NCI-H82 treated with DMSO at 0.1 percent for 48 hours (cell line): ENCODE measurements at regions not wholly inside any gene's neighbourhood (a gene's known extent, or its start where the extent isn't known, plus 50 kb on each side); places are given as distances from the start of the nearest gene placed in this dataset.

Experiments used
- DNase-seq: peaks from one replicate; lab custom pipeline; 2025; ENCODE audit not compliant: unreplicated experiment; lab: John Stamatoyannopoulos, UW

DNA sequence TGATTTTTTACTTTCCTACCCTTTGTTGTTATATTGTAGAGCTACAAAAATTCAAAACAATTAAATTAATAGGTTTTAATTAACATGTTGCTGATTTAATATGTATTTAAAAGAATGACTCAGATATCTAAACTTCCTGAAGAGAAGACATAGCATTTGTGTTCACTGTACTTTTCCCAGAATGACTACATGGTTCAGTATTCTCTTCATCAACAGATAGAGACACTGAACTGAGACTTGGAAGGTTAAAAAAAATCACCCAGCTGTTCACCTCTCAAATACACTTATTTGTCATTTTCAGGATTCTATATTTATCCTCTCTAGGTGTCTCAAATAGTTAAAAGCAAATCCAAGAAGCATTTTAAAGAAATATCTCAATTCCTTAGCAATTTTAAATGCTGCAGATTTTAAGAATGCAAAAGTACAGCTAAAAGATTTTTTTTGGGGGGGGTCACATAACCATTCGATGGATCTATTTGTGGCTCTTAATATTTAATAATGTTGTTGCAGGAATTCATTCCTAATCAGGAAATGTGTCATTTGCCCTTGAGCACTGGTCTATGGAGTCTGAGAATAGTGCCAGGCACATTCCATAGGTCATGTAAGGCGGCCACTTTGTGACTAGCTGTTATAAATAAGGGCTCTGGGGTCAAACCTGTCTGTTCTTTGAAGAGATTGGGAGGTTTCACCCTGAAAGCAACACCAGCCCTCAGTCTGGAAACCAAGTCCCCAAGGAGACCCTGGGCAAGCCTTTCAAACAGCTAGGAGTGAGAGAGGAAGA, 463.1 kb downstream of the NR2F1-AS1 start:
- no peak for DNase-seq

DNA sequence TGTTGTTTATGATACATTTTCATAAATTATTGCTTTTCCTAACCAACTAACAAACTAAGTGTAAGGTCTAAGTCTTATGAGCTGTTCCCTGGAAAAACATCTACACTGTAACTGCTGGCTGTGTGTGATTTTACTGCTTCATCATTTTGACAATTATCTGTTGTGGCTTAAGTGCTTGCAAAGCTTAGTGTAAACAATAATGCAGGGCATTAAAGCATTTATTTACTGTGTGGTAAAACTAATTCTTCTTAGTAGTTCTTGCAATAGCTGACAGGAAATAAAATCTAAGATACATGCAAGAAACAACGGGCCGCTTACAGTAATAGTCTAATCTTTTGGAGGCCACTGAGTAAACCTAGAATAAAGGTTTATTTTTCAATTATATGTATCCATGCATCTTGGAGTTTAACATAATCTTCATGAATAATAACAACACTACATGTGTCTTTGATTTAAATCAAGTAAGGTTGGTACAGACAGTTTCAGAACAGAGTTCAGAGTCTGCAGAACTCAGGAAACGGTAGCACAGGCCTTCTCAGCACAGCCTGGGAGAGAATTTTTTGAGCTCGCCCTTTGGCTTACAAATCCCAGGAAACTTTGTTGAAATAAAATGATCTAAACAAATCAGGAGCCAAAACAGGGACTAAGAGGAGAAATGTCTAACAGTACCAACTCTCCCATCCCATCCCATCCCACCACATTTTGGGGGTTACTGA, 473.1 kb downstream of the NR2F1-AS1 start:
- no peak for DNase-seq

DNA sequence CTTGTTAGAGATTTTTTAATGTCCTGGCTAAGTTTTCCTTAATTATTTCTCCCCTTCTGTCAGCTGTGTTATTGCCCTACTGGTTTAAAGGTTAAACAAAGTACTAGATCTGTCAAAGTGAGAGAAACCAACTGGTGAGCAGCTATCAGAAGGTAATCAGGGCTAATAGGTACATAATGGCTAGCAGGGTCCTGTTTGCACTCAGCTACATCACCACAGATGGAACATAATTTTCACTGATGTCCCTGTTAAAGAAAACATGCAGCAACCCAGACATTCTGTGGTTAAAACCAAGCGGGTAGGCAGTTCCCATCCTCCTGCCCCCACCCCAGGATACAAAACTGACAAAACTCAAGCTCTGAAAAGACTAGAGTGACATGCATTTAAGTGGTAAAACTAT, 473.9 kb downstream of the NR2F1-AS1 start:
- DNase-seq, result no peak

DNA sequence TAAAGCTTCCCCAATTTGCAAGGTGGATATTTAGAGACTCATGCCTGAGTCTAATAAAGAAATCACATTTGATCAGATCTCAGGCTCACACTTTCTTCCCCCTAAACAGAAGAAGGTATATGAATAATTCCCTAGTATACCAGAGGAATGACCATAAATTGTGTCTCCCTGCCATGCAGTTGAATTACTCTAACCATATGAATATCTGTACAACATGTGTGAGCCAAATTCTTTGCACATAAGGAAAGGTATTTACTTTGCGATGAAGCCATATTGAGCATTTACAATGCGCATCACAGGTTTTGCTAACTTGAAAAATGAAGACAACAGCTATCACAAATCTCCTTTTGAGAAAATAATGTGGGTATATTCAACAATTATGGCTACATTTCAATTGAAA, 479.4 kb downstream of the NR2F1-AS1 start:
- no peak for DNase-seq

DNA sequence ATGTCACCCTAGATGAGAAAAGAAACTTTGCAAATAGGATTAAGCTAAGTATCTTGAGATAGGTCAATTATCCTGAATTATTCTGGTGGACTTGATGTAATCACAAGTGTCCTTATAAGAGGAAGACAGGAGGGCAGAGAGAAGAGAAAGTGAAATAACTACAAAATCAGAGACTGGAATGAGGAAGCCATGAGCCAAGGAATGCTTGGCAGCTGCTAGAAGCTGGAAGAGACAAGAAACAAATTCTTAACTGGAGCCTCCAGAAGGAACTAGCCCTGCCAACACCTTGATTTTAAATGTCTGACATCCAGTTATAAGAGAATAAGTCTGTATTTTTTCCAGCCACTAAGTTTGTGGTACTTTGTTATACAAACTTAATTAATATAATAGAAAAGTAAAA, 480.0 kb downstream of the NR2F1-AS1 start:
- DNase-seq, result peak; percentile 24

DNA sequence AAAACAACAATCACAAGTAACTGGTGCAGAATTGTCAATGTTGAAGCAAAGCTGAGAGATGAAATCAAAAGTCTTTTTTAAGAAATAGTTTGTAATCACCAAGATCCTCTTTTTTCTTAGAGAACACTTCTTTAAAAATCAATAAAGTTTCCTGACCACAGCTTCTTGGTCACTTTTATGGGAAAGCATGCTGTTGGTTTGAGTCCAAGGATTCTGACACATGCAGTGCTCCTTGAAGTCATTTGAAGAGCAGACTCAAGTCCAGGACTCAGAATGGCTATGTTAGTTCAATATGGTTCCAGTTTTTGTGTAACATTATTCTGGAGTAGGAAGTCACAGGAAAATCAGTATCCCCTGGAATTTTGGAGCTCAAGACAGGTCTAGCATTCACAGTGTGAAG, 480.6 kb downstream of the NR2F1-AS1 start:
- DNase-seq, result no peak

DNA sequence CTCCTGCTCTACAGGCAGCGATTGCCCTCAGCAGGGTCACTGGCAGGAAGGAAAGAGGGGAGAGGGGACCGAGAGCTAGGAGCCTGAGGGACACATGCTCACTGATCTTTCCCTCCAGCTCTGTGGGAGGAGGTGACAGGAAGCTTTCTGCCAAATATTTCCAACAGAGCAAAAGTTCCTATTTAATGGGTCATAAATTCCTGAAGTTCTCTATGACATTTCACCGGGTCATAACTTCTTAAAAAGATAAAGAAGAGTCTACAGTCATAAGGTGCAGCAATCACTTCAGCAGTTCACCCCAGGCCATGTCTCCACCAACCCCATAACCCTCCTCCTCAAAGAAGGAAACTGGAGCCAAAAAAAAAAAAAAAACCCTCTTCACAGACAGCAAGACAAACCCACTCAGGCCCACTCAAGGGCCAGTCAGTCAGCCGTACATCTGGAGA, 481.1 kb downstream of the NR2F1-AS1 start:
- no peak for DNase-seq

DNA sequence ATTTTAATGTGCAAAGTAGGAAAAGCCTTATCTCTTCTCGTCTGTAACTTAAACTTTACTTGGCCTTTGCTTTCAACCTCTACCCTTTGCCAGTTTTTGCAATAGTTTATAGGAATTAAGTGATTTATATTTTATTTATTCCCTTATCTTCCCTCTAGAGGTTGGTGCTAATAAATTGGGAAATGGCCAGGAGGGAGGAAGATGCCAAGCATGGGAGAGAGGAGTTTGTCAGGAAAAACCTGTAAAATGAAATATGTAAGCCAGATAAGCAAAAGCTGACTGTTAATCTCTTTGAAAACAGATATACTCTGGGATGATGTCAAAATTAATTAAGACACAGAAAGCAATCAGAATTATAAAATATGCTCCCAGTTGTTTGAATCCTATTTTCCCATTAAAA, 484.5 kb downstream of the NR2F1-AS1 start:
- no peak for DNase-seq

DNA sequence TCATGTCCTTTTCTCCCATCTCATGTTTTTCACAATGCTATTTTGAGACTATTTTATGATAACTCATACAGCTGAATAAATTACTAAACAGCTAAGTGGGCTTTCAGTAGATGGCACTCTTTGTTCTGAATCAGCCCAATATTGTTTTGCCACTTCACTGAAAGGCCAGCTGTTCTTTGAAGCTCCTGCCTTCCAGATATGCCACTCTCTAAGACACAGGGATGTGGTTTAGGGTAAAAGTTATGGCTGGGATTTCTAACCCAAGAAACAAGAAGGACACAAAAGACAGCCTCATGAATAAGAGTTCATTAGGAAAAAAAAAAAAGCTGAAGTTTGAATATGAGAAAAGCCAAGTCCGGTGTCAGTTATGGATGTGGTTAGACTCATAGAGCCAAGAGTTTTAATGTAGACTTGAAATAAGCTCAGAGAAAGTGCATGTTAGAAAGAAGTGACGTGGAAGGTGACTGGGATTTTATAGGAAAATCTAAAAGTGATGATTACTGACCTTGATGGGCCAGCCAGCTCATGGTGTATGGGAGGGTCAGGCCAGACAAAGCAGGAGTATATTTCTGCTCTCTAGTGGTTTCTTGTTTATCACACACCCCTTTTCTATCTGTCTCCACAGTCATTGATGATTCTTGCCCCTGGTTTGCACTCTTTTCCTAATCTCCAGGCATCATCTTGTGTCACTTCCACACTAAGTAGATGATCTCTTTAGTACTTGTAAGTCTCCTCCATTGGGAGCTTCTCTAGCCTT, 488.5 kb downstream of the NR2F1-AS1 start:
- no peak for DNase-seq

DNA sequence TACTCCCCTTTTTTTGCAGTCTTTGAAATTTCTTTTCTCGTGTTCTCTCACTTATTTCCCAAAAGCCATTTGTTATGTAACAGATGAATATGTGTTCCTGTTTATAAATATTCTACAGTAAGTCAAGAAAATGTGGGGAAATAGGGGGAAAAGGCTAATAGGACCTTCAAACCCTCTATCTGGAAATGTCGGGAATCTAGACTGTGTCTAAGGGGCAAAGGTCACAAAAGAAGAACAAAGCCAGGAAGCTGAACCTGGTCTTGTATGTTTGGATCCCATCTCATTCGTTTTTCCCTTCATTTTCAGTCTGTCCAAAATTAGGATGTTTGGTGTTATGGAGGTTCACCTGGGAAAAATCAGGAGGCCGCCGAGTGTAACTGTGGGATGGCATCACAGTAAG, 490.3 kb downstream of the NR2F1-AS1 start:
- no peak for DNase-seq

DNA sequence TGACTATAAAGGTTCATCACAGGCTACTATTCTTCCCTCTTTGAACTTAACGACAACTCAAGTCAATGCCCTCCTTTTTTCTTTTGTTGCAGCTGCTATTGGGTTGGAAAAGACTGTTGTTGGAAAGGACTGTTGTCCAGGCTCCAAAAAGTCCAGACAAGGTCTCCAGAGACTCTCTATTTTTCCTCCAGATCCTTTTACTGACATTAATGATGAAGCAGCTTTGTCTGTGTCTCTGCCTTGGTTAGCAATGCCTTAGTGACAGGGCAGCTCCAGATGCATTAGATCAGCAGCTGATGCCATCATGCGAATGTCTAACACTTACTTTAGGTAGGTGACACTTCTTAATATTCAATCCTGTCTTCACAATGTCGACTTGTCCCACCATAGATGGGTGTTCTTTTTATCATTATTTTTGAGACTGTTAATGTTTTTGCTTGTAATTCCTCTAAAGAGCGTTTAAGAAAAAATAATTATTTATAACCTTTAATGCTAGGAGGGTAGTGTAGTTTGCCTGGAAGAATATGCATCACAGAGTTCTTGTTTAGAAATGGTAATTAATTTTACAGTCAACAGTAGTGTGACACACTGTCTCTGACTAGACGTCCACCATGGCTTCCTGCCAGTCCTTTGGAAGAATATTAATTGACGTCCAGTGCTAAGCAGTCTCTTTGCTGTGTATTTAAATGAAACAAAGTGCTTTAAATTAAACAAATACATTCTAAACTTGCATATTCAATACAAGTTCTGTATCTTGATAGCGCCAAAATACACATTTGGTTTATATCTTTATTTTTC, 492.2 kb downstream of the NR2F1-AS1 start:
- no peak for DNase-seq

DNA sequence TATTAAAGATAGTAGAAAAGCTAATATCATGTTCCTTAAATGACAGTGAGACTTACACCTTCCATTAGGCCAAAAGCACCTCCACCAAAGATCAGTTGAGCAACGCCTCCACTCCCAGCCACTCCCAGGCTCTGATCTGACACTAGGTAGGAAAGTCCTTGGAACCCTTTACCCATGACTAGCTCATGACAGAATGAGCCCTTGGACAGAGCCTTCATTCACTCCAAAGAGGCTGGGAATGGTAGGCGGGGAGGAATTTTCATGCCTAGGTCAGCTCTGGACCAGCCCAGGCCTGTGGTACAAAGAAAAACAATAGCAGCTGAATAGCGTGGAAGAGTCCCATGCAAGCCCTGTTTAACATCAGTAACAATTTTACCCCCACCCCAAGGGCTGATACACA, 493.7 kb downstream of the NR2F1-AS1 start:
- DNase-seq, result no peak

DNA sequence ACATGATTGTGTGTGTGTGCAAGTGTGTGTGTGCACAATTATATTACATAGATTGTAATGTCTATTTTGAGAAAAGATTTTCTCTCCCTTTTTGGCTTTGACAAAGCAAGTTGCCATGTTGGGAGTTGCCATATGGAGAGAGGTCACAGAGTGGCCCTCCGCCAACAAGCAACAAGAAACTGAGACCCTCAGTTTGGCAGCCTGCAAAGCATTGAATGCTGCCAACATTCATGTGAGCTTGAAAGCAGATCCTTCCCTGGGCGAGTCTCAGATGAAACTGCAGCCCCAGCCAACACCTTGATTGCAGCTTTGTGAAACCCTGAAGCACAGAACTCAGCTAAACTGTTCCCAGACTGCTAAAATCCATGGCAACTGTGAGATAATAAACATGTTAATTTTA, 498.0 kb downstream of the NR2F1-AS1 start:
- no peak for DNase-seq

DNA sequence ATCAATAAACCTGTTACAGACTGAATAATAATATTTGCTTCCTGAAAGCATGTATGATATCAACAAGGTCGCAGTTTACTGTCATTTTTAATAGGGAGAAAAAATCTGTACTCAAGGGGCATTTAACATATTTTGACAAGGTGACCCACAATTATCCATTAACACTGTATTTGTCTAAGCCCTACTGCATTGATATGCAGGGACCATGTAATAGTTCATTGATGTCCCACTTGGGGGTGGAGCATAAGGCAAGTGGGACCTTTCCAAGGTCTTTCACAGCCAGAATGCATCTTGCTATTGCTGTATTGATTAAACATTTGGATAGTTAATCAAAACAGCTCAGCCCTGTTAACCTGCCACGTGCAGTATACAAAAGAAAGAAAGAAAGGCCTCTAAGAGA, 502.0 kb downstream of the NR2F1-AS1 start:
- no peak for DNase-seq

DNA sequence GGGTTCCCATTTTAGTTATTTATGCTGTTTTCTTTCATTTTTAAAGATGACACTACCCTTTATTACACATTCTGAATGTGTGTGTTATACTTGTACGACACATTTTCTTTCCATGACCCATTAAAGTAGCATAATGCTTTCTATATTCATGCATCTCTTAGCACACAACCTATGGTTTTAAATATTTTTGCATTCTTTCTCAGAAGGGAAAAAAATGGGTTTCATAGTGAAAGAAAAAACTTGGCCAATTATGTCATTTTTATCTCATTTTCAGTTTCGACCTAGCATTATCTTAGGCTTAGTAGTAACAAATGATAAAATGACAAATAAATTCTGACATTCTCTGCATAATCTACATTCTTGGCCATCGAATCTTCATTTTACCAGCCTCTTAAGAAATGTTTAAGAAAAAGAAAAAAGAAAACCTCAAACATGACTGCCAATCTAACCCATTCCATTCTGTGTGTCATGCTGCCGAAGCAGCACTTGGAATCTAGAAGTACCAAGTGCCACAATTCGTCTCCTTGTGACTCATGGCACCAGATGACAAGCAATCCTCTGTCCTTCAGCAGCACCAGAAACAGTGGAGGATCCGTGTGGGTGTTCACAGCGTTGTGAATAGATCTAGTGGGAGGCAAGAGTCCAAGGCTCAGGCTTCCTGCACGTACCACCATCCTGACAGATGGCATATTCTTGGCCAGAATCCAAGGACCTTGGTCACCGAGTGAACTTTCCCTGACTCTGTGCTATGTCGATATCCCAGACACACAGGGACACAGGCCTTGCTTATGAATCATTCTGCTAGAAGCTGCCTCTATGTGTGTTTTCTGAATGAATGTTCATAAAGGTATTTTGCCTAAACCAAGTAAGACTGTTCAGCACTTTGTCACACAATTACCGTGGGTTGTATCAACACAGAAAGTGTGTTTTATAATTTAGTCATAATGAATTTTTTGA, 502.7 kb downstream of the NR2F1-AS1 start:
- DNase-seq, result peak; percentile 80

DNA sequence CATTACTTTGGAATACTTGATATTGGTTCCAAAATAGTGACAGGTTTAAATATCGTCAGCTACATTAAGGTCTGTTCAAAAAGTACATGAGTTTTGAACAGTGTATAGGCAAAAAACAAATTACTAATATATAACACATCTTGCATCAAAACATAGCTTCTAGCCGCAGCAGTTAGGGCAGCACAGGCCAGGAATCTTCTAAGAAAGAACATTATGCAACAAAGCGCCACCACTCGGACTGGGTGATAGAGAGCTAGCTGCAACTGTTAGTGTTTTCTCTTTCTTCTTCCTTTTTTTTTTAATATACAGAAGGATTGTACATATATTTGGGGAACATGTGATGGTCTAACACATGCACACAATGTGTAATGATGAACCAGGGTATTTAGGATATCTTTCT, 504.5 kb downstream of the NR2F1-AS1 start:
- DNase-seq, result no peak

DNA sequence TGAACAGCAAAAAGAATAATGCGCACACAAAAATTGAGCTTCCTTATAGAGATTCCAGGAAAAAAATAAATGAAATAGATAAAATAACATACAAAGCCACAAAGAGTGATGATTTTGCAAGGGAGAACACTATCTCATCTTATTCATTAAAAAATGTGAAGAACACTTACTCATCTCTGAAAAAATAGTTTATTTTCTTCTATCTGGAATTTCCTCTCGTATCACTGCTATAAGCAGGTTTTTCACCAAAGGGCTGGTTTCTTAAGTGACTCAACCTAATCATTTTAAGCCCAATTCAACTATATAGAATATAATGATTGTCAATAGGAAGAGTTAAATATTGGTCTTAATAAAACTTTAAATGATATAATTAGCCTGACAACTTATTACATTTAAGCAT, 504.9 kb downstream of the NR2F1-AS1 start:
- DNase-seq, result no peak

DNA sequence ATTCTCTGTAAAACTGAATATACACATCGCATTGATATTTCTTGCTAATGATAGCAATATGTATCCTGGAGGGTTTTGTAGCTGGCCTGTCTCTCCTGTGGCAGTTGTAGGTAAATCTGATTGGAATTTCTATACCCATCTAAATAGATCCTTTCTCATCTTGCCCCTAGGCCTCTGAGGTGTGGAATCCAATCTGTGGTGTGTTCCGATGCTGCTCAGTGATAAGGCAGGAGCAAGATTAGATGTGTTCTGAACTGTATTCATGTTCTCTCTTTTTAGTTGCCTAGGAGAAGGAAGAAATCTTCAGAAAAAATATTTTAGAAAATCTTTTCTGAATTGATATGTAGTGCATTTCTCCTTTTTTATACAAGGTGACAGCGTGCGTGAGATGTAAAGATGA, 507.5 kb downstream of the NR2F1-AS1 start:
- no peak for DNase-seq

DNA sequence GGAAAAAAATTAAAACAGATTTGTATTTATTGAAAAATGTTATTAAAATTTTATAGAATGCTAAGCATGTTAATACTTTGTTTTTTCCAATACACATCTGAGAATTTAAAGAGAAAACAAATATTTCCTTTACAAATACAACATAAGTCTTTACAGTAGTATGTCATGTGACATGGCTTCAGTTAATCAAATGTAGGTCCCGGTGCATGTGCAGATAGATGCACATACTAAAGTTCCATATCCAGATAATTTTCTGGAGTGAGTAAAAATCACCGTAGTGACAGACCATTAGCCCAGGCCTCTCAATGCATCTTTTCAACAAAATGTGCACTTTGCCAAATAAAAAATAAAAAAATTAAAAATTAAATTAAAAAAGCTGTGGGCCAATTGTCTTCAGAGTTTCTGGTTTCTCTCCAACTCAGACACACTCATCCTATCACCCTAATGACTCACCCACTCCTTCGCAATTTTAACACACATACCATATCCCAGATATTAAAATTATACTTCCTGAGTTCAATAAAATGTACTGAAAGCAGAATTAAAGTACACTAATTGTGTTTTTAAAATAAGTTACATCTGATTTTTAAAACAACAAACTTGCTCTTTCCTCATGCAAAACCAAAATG, 508.1 kb downstream of the NR2F1-AS1 start:
- DNase-seq, result no peak
